H1 (cell line): ENCODE measurements at regions not wholly inside any gene's neighbourhood (a gene's known extent, or its start where the extent isn't known, plus 50 kb on each side); places are given as distances from the start of the nearest gene placed in this dataset.

ENCODE experiments used
- CTCF ChIA-PET: fragments of 300-600 bp; sonication (Branson Sonifier 250); formaldehyde crosslinking; loops from one replicate; lab custom pipeline; 2021; ENCODE audit not compliant: partially characterized antibody; lab: Charles Lee
- POLR2A ChIA-PET: fragments of 300-600 bp; sonication (Branson Sonifier 250); formaldehyde crosslinking; loops from one replicate; lab custom pipeline; 2021; ENCODE audit warnings: inconsistent platforms; ENCODE audit not compliant: partially characterized antibody; lab: Charles Lee
- DNase-seq, 2 experiments: peaks; one replicate each; pipeline versions ENCODE4 v3.0.0 to v3.0.0-alpha.2; 2010 to 2022; ENCODE audit warnings: low spot score in 2 of 2, low read depth in 1 of 2, mixed read lengths in 1 of 2
- FAIRE-seq: peaks from 2 replicates; lab custom pipeline; 2011; peaks lifted over from hg19 to GRCh38; lab: Jason Lieb, UNC
- H2AFZ ChIP-seq: 2 replicates; pipeline ENCODE4 v1.8.1; 2012; ENCODE audit warnings: low read length, inconsistent platforms
- H2AK5ac ChIP-seq: 2 replicates; pipeline ENCODE4 v1.6.1; 2013; ENCODE audit warnings: low read depth, low read length
- H2BK120ac ChIP-seq: replicated peaks from 2 replicates; pipeline ENCODE3; 2013; ENCODE audit warnings: low read depth, low read length, inconsistent platforms
- H2BK12ac ChIP-seq: 2 replicates; pipeline ENCODE4 v1.6.1; 2013; ENCODE audit warnings: low read depth, low read length
- H2BK15ac ChIP-seq: 2 replicates; pipeline ENCODE4 v1.6.1; 2013; ENCODE audit warnings: low read length
- H2BK20ac ChIP-seq: 2 replicates; pipeline ENCODE4 v1.6.1; 2013; ENCODE audit warnings: low read length
- H2BK5ac ChIP-seq: 2 replicates; pipeline ENCODE4 v1.6.1; 2013; ENCODE audit warnings: low read depth, low read length
- H3K14ac ChIP-seq: 2 replicates; pipeline ENCODE4 v1.6.1; 2013; ENCODE audit warnings: inconsistent platforms; ENCODE audit not compliant: insufficient read length
- H3K18ac ChIP-seq: 2 replicates; pipeline ENCODE4 v1.6.1; 2013; ENCODE audit warnings: low read length; ENCODE audit errors: extremely low read depth
- H3K23ac ChIP-seq: 2 replicates; pipeline ENCODE4 v1.6.1; 2013; ENCODE audit warnings: inconsistent platforms; ENCODE audit not compliant: insufficient read length
- H3K23me2 ChIP-seq: 2 replicates; pipeline ENCODE4 v1.6.1; 2013; ENCODE audit warnings: low read depth, low read length
- H3K27ac ChIP-seq: 2 replicates; pipeline ENCODE4 v1.6.1; 2011; ENCODE audit warnings: low read depth, low read length, inconsistent platforms
- H3K27me3 ChIP-seq, 4 experiments: replicated peaks in 1 of 4; 1 replicate in 1 of 4; 2 replicates in 3 of 4; pipeline versions ENCODE4 v1.6.1 to v1.8.1; 2011 to 2013; ENCODE audit warnings: low read length in 3 of 4, mild to moderate bottlenecking in 3 of 4, inconsistent platforms in 2 of 4, mixed read lengths in 2 of 4, moderate library complexity in 1 of 4; ENCODE audit not compliant: control insufficient read depth in 3 of 4, insufficient read depth in 3 of 4; ENCODE audit errors: extremely low read depth in 1 of 4
- H3K36me3 ChIP-seq, 4 experiments: 2 replicates each; pipeline versions ENCODE4 v1.6.1 to v1.8.1; 2011 to 2013; ENCODE audit warnings: mild to moderate bottlenecking in 4 of 4, low read length in 3 of 4, moderate library complexity in 2 of 4, control low read depth in 1 of 4, inconsistent platforms in 1 of 4; ENCODE audit not compliant: insufficient read depth in 4 of 4, control insufficient read depth in 2 of 4
- H3K4ac ChIP-seq: replicated peaks from 2 replicates; pipeline ENCODE3; 2013; ENCODE audit warnings: low read length, low read depth, mixed read lengths, inconsistent platforms; ENCODE audit not compliant: insufficient read length
- H3K4me1 ChIP-seq, 4 experiments: replicated peaks in 1 of 4; 1 replicate in 1 of 4; 2 replicates in 3 of 4; pipeline versions ENCODE4 v1.6.1 to v1.8.1; 2011 to 2013; ENCODE audit warnings: low read length in 3 of 4, inconsistent platforms in 2 of 4, mixed read lengths in 1 of 4; ENCODE audit not compliant: insufficient read depth in 4 of 4, control insufficient read depth in 3 of 4
- H3K4me2 ChIP-seq, 2 experiments: 2 replicates each; pipeline versions ENCODE4 v1.6.1 to v1.8.1; 2011 to 2013; ENCODE audit warnings: low read depth in 2 of 2, low read length in 2 of 2, control low read depth in 1 of 2, inconsistent platforms in 1 of 2, mild to moderate bottlenecking in 1 of 2; ENCODE audit not compliant: insufficient read depth in 1 of 2
- H3K4me3 ChIP-seq, 4 experiments: fragments of 200-600, 300-600 bp in 1 of 4; sonication (generic), shearing (Covaris generic), sonication (Bioruptor Twin) in 1 of 4; 2 replicates each; pipeline versions ENCODE4 v1.5.1 to v1.8.1; 2011 to 2016; ENCODE audit warnings: low read length in 4 of 4, low read depth in 3 of 4, control low read depth in 2 of 4, inconsistent platforms in 2 of 4, mild to moderate bottlenecking in 2 of 4, mixed read lengths in 1 of 4, moderate library complexity in 1 of 4; ENCODE audit not compliant: insufficient read depth in 2 of 4; ENCODE audit errors: extremely low read depth in 1 of 4
- H3K56ac ChIP-seq: replicated peaks from 2 replicates; pipeline ENCODE3; 2013; ENCODE audit warnings: low read depth, mild to moderate bottlenecking, mixed read lengths, low read length, inconsistent platforms; ENCODE audit not compliant: insufficient read length
- H3K79me1 ChIP-seq: 2 replicates; pipeline ENCODE4 v1.6.1; 2013; ENCODE audit warnings: low read depth, low read length, control low read depth
- H3K79me2 ChIP-seq, 2 experiments: 2 replicates each; pipeline versions ENCODE4 v1.6.1 to v1.8.1; 2012 to 2013; ENCODE audit warnings: low read length in 2 of 2, mild to moderate bottlenecking in 2 of 2, inconsistent platforms in 1 of 2; ENCODE audit not compliant: insufficient read depth in 2 of 2, control insufficient read depth in 1 of 2
- H3K9ac ChIP-seq, 4 experiments: replicated peaks in 1 of 4; 1 replicate in 1 of 4; 2 replicates in 3 of 4; pipeline versions ENCODE4 v1.6.1 to v1.8.1; 2011 to 2013; ENCODE audit warnings: low read depth in 3 of 4, low read length in 3 of 4, control low read depth in 2 of 4, mild to moderate bottlenecking in 2 of 4, moderate library complexity in 2 of 4, inconsistent platforms in 1 of 4; ENCODE audit errors: extremely low read depth in 1 of 4
- H3K9me3 ChIP-seq, 2 experiments: 2 replicates each; pipeline versions ENCODE4 v1.6.1 to v1.8.1; 2012 to 2013; ENCODE audit warnings: mild to moderate bottlenecking in 2 of 2, moderate library complexity in 2 of 2, control low read depth in 1 of 2, inconsistent platforms in 1 of 2, low read depth in 1 of 2, low read length in 1 of 2, mixed read lengths in 1 of 2; ENCODE audit not compliant: insufficient read depth in 2 of 2
- H4K20me1 ChIP-seq, 2 experiments: replicated peaks in 1 of 2; 2 replicates each; pipeline versions ENCODE3 to v1.8.1; 2011 to 2013; ENCODE audit warnings: inconsistent platforms in 2 of 2, low read length in 2 of 2, mild to moderate bottlenecking in 1 of 2; ENCODE audit not compliant: insufficient read depth in 2 of 2, control insufficient read depth in 1 of 2
- H4K5ac ChIP-seq: 2 replicates; pipeline ENCODE4 v1.6.1; 2013; ENCODE audit warnings: low read length, low read depth, mixed read lengths, inconsistent platforms; ENCODE audit not compliant: insufficient read length
- H4K8ac ChIP-seq: 2 replicates; pipeline ENCODE4 v1.8.0; 2013; ENCODE audit warnings: mild to moderate bottlenecking, moderate library complexity, low read length, inconsistent platforms; ENCODE audit not compliant: insufficient read depth; ENCODE audit errors: extremely low read depth
- H4K91ac ChIP-seq: replicated peaks from 2 replicates; pipeline ENCODE3; 2013; ENCODE audit warnings: low read length, mixed read lengths, inconsistent platforms; ENCODE audit not compliant: insufficient read length
- SP2 ChIP-seq: IDR thresholded peaks from 2 replicates; pipeline ENCODE4 v1.6.1; 2012; ENCODE audit warnings: mild to moderate bottlenecking, low read length, inconsistent platforms
- WGBS, 2 experiments: shearing (Covaris generic) in 1 of 2; methylation state at CpG; one replicate each; pipeline versions ENCODE4 v1.1.6 to v1.1.7; 2013 to 2015; ENCODE audit warnings: low lambda C conversion rate in 2 of 2, mixed read lengths in 2 of 2, inconsistent platforms in 1 of 2, low coverage in 1 of 2, missing lambda C conversion rate in 1 of 2; ENCODE audit not compliant: insufficient replicate concordance in 2 of 2, insufficient coverage in 1 of 2, insufficient read length in 1 of 2; ENCODE audit errors: extremely low coverage in 1 of 2, missing lambda C conversion rate in 1 of 2; 5-methylcytosine and 5-hydroxymethylcytosine counted together

DNA sequence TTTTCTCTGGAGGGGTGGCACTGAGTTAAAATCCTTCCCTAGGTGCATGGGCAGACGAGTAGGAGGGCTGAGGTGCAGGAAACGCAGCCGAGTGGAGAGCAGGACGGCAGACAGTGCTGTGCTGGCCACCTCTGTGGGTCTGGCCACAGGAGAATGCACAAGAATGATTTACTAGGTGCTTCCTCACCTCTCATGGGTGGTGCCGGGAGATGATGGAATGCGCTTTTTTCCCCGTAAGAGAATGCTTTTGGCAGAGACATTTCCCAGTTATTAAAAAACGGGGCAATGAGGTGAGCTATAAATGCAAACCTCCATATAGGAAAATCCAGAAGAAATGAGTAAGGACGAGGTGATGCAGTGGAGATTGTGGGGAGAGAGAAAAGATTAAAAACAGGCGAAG lies 86.1 kb downstream of the ADAMTS15 start:
- no peak overlapping the region for H3K56ac ChIP-seq
- no peak overlapping the region for H4K5ac ChIP-seq
- H3K79me1 ChIP-seq: no peaks in the 10 kb centered on the region
- WGBS, 2 experiments: 93 to 100% methylated on average over 1 to 10 of the region's 10 CpGs
- no peaks in the 10 kb centered on the region for H3K9me3 ChIP-seq
- H3K23me2 ChIP-seq: no peaks in the 10 kb centered on the region
- H3K18ac ChIP-seq: no peak overlapping the region
- H3K9ac ChIP-seq: no peak overlapping the region
- no peaks in the 10 kb centered on the region for H4K20me1 ChIP-seq
- no peak overlapping the region for H2BK15ac ChIP-seq
- H2BK5ac ChIP-seq: no peak overlapping the region
- no peak overlapping the region for H3K4me2 ChIP-seq
- ChIA-PET POLR2A (no interaction called here), CTCF (interaction anchor here (0.7 to 2.1 kb wide), 6 partner anchors 8 to 327 kb away, joined by 3 to 7 read pairs (median 4); no protein-coding TSS in a partner anchor)
- no peak overlapping the region for H3K4ac ChIP-seq
- H2AFZ ChIP-seq: no peak overlapping the region
- TF ChIP-seq SP2: no peak
- no peak overlapping the region for H3K4me3 ChIP-seq
- no peak overlapping the region for H2BK12ac ChIP-seq
- no peaks in the 10 kb centered on the region; a peak in 2 of 7 replicates for H3K4me1 ChIP-seq
- no peak overlapping the region for H2BK20ac ChIP-seq
- no peak overlapping the region for H2BK120ac ChIP-seq
- H2AK5ac ChIP-seq: no peak overlapping the region
- H3K14ac ChIP-seq: no peak overlapping the region
- FAIRE-seq: no peak
- no peak overlapping the region for H3K27ac ChIP-seq
- no peak overlapping the region for H4K91ac ChIP-seq
- DNase-seq: no peak
- H4K8ac ChIP-seq: no peak overlapping the region
- no peaks in the 10 kb centered on the region for H3K36me3 ChIP-seq
- no peaks in the 10 kb centered on the region for H3K27me3 ChIP-seq
- H3K79me2 ChIP-seq: no peaks in the 10 kb centered on the region
- no peak overlapping the region for H3K23ac ChIP-seq
